BE2C (cell line): ENCODE measurements at regions not wholly inside any gene's neighbourhood (a gene's known extent, or its start where the extent isn't known, plus 50 kb on each side); places are given as distances from the start of the nearest gene placed in this dataset.

Experiments
- DNase-seq: peaks from one replicate; pipeline ENCODE4 v3.0.0-alpha.2; 2020
- H3K27me3 ChIP-seq: fragments of 250-450 bp; sonication (Bioruptor Pico); 2 replicates; pipeline ENCODE4 v1.5.1; 2020; ENCODE audit warnings: mild to moderate bottlenecking
- H3K36me3 ChIP-seq: fragments of 250-450 bp; sonication (Bioruptor Pico); 2 replicates; pipeline ENCODE4 v1.5.1; 2020; ENCODE audit warnings: mild to moderate bottlenecking
- H3K4me1 ChIP-seq: fragments of 250-450 bp; sonication (Bioruptor Pico); 2 replicates; pipeline ENCODE4 v1.5.1; 2020
- H3K4me3 ChIP-seq: 2 replicates; pipeline ENCODE4 v1.5.1; 2011; ENCODE audit warnings: low read depth, low read length
- H3K9me3 ChIP-seq: fragments of 250-450 bp; sonication (Bioruptor Pico); 2 replicates; pipeline ENCODE4 v1.5.1; 2020
- CTCF ChIP-seq: IDR thresholded peaks from 2 replicates; pipeline ENCODE4 v1.5.1; 2012; ENCODE audit warnings: mild to moderate bottlenecking, low read depth, low read length

DNA sequence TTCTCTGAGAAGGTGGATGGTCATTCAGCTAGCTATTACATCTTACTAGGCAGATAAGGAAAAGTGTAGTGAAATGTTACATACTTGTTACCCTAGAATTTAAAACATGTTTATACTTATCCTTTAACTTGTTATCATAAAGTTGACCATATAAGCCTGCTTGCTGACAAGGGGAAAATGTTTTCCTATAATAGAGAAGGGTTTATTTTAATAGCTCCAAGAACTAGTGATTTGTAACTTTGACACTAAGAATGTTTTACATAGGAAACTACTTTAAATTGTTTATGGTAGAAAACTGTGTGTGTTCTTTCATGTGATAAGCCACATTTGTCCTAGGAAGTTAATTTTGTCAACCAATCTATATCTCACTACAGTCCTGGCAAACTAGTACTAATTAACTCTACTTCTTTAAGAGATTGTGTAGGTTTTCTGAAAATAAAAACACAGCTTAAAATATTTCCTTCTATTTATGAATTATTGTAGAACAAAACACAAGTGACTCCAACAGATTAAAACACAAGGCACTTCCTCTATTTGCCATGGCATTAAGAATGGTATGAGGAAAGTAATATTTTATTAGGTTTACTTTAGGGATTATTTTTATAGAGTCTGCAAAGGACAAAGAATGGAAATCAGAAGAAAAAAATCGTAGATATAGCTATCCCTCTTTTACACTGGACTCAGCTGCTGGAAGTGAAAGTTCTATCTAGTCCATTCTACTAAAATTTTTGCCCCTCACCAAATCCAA is 233.3 kb upstream of the NBEA start:
- no peak for TF ChIP-seq CTCF
- H3K4me1 ChIP-seq: no peaks in the 10 kb centered on the region
- H3K27me3 ChIP-seq: no peaks in the 10 kb centered on the region
- no peaks in the 10 kb centered on the region for H3K36me3 ChIP-seq
- H3K4me3 ChIP-seq: no peak overlapping the region
- no peaks in the 10 kb centered on the region for H3K9me3 ChIP-seq
- no peak for DNase-seq

DNA sequence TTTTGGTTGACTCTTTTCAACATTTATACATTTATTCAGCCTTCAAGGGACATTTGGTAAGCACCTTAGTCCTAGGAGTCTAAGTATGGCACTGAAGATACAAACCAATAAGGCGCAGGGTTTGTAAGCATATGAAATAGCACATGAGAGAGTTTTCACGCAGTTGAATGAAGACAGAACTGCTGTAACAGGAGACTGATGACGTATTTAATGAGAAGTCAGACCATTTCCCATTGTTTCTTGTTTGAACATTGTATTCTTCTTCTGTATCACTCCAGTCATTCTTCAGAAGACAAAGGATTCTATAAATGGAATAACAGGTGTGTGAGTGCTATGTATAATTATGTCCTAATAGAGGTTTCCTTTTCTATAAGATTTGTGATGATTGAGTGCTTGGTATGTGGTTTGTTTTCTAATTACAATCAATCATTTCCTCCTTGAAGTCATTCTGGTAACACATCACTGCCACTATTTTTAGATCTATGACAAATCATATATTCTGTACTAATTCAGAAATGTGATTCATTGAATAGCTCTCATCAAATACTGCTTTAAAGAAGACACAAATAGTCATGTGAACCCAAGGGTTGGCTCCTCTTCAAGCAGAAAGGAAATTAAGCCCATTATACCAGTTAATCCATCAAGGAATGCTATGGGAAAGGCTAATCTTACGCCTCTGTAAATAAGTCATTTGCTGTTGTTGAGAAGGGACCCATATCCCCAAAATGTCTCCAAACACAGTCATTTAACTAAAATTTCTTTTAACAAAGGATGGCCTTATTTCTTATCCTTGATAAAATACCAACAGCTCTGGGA is 222.8 kb upstream of the NBEA start:
- H3K4me3 ChIP-seq: no peak overlapping the region
- no peaks in the 10 kb centered on the region for H3K36me3 ChIP-seq
- no peaks in the 10 kb centered on the region for H3K27me3 ChIP-seq
- no peak for TF ChIP-seq CTCF
- H3K4me1 ChIP-seq: peaks cover 9% of the 10 kb centered on the region
- no peaks in the 10 kb centered on the region for H3K9me3 ChIP-seq
- no peak for DNase-seq

DNA sequence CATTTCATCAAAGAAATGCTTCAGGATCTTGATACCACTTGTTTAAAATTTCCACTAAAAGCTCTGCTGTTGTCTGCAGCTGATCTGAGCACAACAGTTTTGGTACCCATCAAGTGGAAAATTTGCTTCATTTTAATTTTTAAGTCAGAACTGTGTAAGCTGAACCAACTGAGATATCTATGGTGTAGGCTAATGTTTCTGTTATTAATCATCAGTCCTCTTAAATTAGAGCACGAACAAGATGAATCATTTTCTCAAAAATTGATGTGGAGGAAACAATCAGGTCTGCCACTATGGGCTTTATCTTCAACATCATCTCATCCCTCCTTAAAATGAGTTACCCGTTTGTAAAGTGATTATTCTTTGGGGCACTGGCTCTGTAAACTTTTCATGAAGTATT is 221.5 kb upstream of the NBEA start:
- Histone ChIP-seq H3K9me3 (no peaks in the 10 kb centered on the region), H3K36me3 (no peaks in the 10 kb centered on the region), H3K27me3 (no peaks in the 10 kb centered on the region), H3K4me1 (peaks cover 9% of the 10 kb centered on the region), H3K4me3 (no peak overlapping the region)
- no peak for DNase-seq
- no peak for TF ChIP-seq CTCF

- peak; percentile 36 for DNase-seq
- H3K4me1 ChIP-seq: peaks cover 9% of the 10 kb centered on the region
- TF ChIP-seq CTCF: no peak
Measured at GRCh38 chr13:34721631-34722595, 220.2 kb upstream of the NBEA start.

GRCh38 chr13:34722922-34723321 is 219.1 kb upstream of the NBEA start:
- TF ChIP-seq CTCF: no peak
- H3K4me1 ChIP-seq: peaks cover 9% of the 10 kb centered on the region
- no peak for DNase-seq

More at GRCh38 chr13:34721631-34722595, 220.2 kb upstream of the NBEA start:
- Histone ChIP-seq H3K36me3 (no peaks in the 10 kb centered on the region), H3K27me3 (no peaks in the 10 kb centered on the region), H3K9me3 (no peaks in the 10 kb centered on the region), H3K4me3 (no peak overlapping the region)

More at GRCh38 chr13:34722922-34723321, 219.1 kb upstream of the NBEA start:
- Histone ChIP-seq H3K27me3 (no peaks in the 10 kb centered on the region), H3K36me3 (no peaks in the 10 kb centered on the region), H3K9me3 (no peaks in the 10 kb centered on the region), H3K4me3 (no peak overlapping the region)
